HG03342 (cell line): ENCODE measurements at regions not wholly inside any gene's neighbourhood (a gene's known extent, or its start where the extent isn't known, plus 50 kb on each side); places are given as distances from the start of the nearest gene placed in this dataset.
"Not testable (repeated sequence)": the region's sequence is repeated elsewhere in the genome, so short reads cannot be mapped to it uniquely, and the experiment has no call there.

Source experiments
- ATAC-seq: cut with Tn5 transposase; IDR thresholded peaks from one replicate; pipeline ENCODE4 v1.9.1; 2021; ENCODE audit warnings: mild to moderate bottlenecking, moderate library complexity; ENCODE audit not compliant: unreplicated experiment

GRCh38 chr14:27205036-27205435 lies 607.2 kb upstream of the NOVA1 start:
- no peak for ATAC-seq

GRCh38 chr14:27211741-27212140 lies 613.9 kb upstream of the NOVA1 start:
- no peak for ATAC-seq

GRCh38 chr14:27222671-27223070 lies 624.8 kb upstream of the NOVA1 start:
- no peak for ATAC-seq

GRCh38 chr14:27223906-27224305 lies 626.1 kb upstream of the NOVA1 start:
- no peak for ATAC-seq

- ATAC-seq: no peak
These were observed 630.2 kb upstream of the NOVA1 start for GRCh38 chr14:27228053-27228452.

GRCh38 chr14:27234331-27234730 lies 636.5 kb upstream of the NOVA1 start:
- ATAC-seq: no peak

GRCh38 chr14:27236601-27237000 lies 638.8 kb upstream of the NOVA1 start:
- no peak for ATAC-seq

- no peak for ATAC-seq
These were observed 645.0 kb upstream of the NOVA1 start for GRCh38 chr14:27242874-27243273.

GRCh38 chr14:27243365-27243764 lies 645.5 kb upstream of the NOVA1 start:
- no peak for ATAC-seq

GRCh38 chr14:27245947-27246346 lies 648.1 kb upstream of the NOVA1 start:
- ATAC-seq: no peak

GRCh38 chr14:27253966-27254365 lies 656.1 kb upstream of the NOVA1 start:
- no peak for ATAC-seq

- ATAC-seq: no peak
These were observed 659.0 kb upstream of the NOVA1 start for GRCh38 chr14:27256805-27257204.

- no peak for ATAC-seq
These were observed 670.0 kb upstream of the NOVA1 start for GRCh38 chr14:27267876-27268275.

GRCh38 chr14:27270716-27271115 lies 672.9 kb upstream of the NOVA1 start:
- ATAC-seq: no peak

- ATAC-seq: no peak
These were observed 680.5 kb upstream of the NOVA1 start for GRCh38 chr14:27278341-27278740.

GRCh38 chr14:27305441-27305945 lies 707.7 kb upstream of the NOVA1 start:
- ATAC-seq: no peak

- ATAC-seq: not testable (repeated sequence)
These were observed 714.9 kb upstream of the NOVA1 start for GRCh38 chr14:27312730-27313129.

GRCh38 chr14:27314231-27314630 lies 716.4 kb upstream of the NOVA1 start:
- no peak for ATAC-seq

GRCh38 chr14:27315477-27315876 lies 717.6 kb upstream of the NOVA1 start:
- no peak for ATAC-seq

- no peak for ATAC-seq
These were observed 718.1 kb upstream of the NOVA1 start for GRCh38 chr14:27315947-27316346.

- ATAC-seq: no peak
These were observed 721.1 kb upstream of the NOVA1 start for GRCh38 chr14:27318774-27319420.

GRCh38 chr14:27320261-27320660 lies 722.4 kb upstream of the NOVA1 start:
- no peak for ATAC-seq

- no peak for ATAC-seq
These were observed 729.3 kb upstream of the NOVA1 start for GRCh38 chr14:27327095-27327494.
